ENCODE measurements at regions not wholly inside any gene's neighbourhood (a gene's known extent, or its start where the extent isn't known, plus 50 kb on each side); places are given as distances from the start of the nearest gene placed in this dataset.
"Not testable (repeated sequence)": the region's sequence is repeated elsewhere in the genome, so short reads cannot be mapped to it uniquely, and the experiment has no call there.

GRCh38 chr2:150209746-150210145 lies 277.7 kb downstream of the RND3 start:
- no peak for DNase-seq (ENCODE audit: low spot score)
- in situ Hi-C loops (cut with MboI; ENCODE audit: low pct_unique_long_range_greater_than_20kb, low sequenced_read_pairs, unreplicated experiment), result no loop called here
- TF ChIP-seq CTCF (IDR thresholded peaks at IDR 0.05; ENCODE audit: extremely low read depth, insufficient read depth, missing control alignments), result no peak

- no peak for TF ChIP-seq CTCF (IDR thresholded peaks at IDR 0.05; ENCODE audit: extremely low read depth, insufficient read depth, missing control alignments)
- DNase-seq (ENCODE audit: low spot score), result no peak
- in situ Hi-C loops (cut with MboI; ENCODE audit: low pct_unique_long_range_greater_than_20kb, low sequenced_read_pairs, unreplicated experiment), result no loop called here
Observed at GRCh38 chr2:150208689-150209088, 278.8 kb downstream of the RND3 start.

GRCh38 chr2:150207979-150208378 lies 279.5 kb downstream of the RND3 start:
- DNase-seq (ENCODE audit: low spot score), result no peak
- in situ Hi-C loops (cut with MboI; ENCODE audit: low pct_unique_long_range_greater_than_20kb, low sequenced_read_pairs, unreplicated experiment), result no loop called here
- TF ChIP-seq CTCF (IDR thresholded peaks at IDR 0.05; ENCODE audit: extremely low read depth, insufficient read depth, missing control alignments), result no peak

- in situ Hi-C loops (cut with MboI; ENCODE audit: low pct_unique_long_range_greater_than_20kb, low sequenced_read_pairs, unreplicated experiment), result no loop called here
- no peak for DNase-seq (ENCODE audit: low spot score)
- TF ChIP-seq CTCF (IDR thresholded peaks at IDR 0.05; ENCODE audit: extremely low read depth, insufficient read depth, missing control alignments), result no peak
Observed at GRCh38 chr2:150204451-150204850, 283.0 kb downstream of the RND3 start.

GRCh38 chr2:150194816-150195215 lies 292.7 kb downstream of the RND3 start:
- DNase-seq (ENCODE audit: low spot score), result not testable (repeated sequence)

GRCh38 chr2:150192701-150193100 lies 294.8 kb downstream of the RND3 start:
- in situ Hi-C loops (cut with MboI; ENCODE audit: low pct_unique_long_range_greater_than_20kb, low sequenced_read_pairs, unreplicated experiment), result no loop called here
- DNase-seq (ENCODE audit: low spot score), result no peak
- no peak for TF ChIP-seq CTCF (IDR thresholded peaks at IDR 0.05; ENCODE audit: extremely low read depth, insufficient read depth, missing control alignments)

More at GRCh38 chr2:150194816-150195215, 292.7 kb downstream of the RND3 start:
- in situ Hi-C loops (cut with MboI; ENCODE audit: low pct_unique_long_range_greater_than_20kb, low sequenced_read_pairs, unreplicated experiment), result not testable (repeated sequence)

- in situ Hi-C loops (cut with MboI; ENCODE audit: low pct_unique_long_range_greater_than_20kb, low sequenced_read_pairs, unreplicated experiment), result no loop called here
- TF ChIP-seq CTCF (IDR thresholded peaks at IDR 0.05; ENCODE audit: extremely low read depth, insufficient read depth, missing control alignments), result no peak
- DNase-seq (ENCODE audit: low spot score), result no peak
Observed at GRCh38 chr2:150191349-150191748, 296.1 kb downstream of the RND3 start.

All from GM13977 (cell line).